AG04450 (cell line): ENCODE measurements at regions not wholly inside any gene's neighbourhood (a gene's known extent, or its start where the extent isn't known, plus 50 kb on each side); places are given as distances from the start of the nearest gene placed in this dataset.

Experiments used
- CTCF ChIA-PET: fragments of 300-600, 350-600 bp; formaldehyde crosslinking; extraction: SDS; loops from one replicate; lab custom pipeline; 2022; ENCODE audit warnings: antibody characterized with exemption, inconsistent platforms; lab: Charles Lee
- POLR2A ChIA-PET: fragments of 350-600 bp; formaldehyde crosslinking; extraction: SDS; loops from one replicate; lab custom pipeline; 2021; ENCODE audit warnings: antibody characterized with exemption, inconsistent platforms; lab: Yijun Ruan, JAX
- DNase-seq: peaks from one replicate; pipeline ENCODE4 v3.0.0-alpha.2; 2011; ENCODE audit warnings: low read depth, low spot score
- H3K27ac ChIP-seq: one replicate; pipeline ENCODE4 v1.5.1; 2012; ENCODE audit warnings: low read depth, low read length, control low read depth
- H3K27me3 ChIP-seq: one replicate; pipeline ENCODE4 v1.6.0; 2012; ENCODE audit warnings: low read length; ENCODE audit not compliant: control insufficient read depth, insufficient read depth
- H3K4me3 ChIP-seq: 2 replicates; pipeline ENCODE4 v1.5.1; 2011; ENCODE audit warnings: mild to moderate bottlenecking, low read depth, low read length, control low read depth
- H3K9me3 ChIP-seq: 2 replicates; pipeline ENCODE4 v1.5.1; 2012; ENCODE audit warnings: low read length; ENCODE audit not compliant: control insufficient read depth, insufficient read depth
- CTCF ChIP-seq: IDR thresholded peaks from 2 replicates; pipeline ENCODE4 v1.5.1; 2011; ENCODE audit warnings: low read depth, low read length, control low read depth, inconsistent platforms

DNA sequence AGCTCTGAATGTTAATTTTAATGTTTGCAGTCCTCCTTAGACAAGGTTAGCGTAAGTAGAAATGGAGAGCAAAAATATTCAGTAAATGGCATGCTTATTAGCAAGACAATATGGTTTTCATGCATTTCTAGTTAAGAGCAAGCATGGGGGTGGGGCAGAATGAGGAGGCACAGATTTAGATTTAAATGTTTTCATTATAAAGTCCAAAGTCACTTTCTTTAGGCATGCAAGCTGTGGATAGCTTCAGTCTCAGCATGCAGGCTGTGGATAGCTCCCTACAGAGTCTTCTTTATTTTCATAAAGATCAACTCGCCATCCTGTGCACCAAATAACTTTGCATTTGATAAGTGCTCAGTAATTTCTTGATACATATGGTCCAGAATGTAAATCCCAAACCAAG, 1294.5 kb upstream of the ADGRL2 start:
- ChIA-PET CTCF (no interaction called here), POLR2A (no interaction called here)
- Histone ChIP-seq H3K9me3 (no peaks in the 10 kb centered on the region), H3K4me3 (no peak overlapping the region), H3K27me3 (no peaks in the 10 kb centered on the region), H3K27ac (no peak overlapping the region)
- no peak for TF ChIP-seq CTCF
- DNase-seq = no peak

- no peak for DNase-seq
- H3K27me3 ChIP-seq = no peaks in the 10 kb centered on the region
- H3K27ac ChIP-seq = no peak overlapping the region
- H3K4me3 ChIP-seq = no peak overlapping the region
- no peak for TF ChIP-seq CTCF
- H3K9me3 ChIP-seq = peaks cover 2% of the 10 kb centered on the region; the same call in 1 of the 2 replicates
- ChIA-PET CTCF (no interaction called here), POLR2A (no interaction called here)
These were observed 1302.1 kb upstream of the ADGRL2 start for GRCh38 chr1:80498673-80499072.

- DNase-seq = no peak
- H3K27ac ChIP-seq = no peak overlapping the region
These were observed 1304.9 kb upstream of the ADGRL2 start for GRCh38 chr1:80495806-80496205.

GRCh38 chr1:80472145-80472544, 1328.6 kb upstream of the ADGRL2 start:
- no peak overlapping the region for H3K27ac ChIP-seq
- POLR2A ChIA-PET = no interaction called here
- no peak for TF ChIP-seq CTCF
- no peak overlapping the region for H3K4me3 ChIP-seq
- H3K27me3 ChIP-seq = no peaks in the 10 kb centered on the region
- CTCF ChIA-PET = no interaction called here
- H3K9me3 ChIP-seq = no peaks in the 10 kb centered on the region
- no peak for DNase-seq

More at GRCh38 chr1:80495806-80496205, 1304.9 kb upstream of the ADGRL2 start:
- TF ChIP-seq CTCF = no peak
- Histone ChIP-seq H3K4me3 (no peak overlapping the region), H3K9me3 (peaks cover 2% of the 10 kb centered on the region; the same call in 1 of the 2 replicates), H3K27me3 (no peaks in the 10 kb centered on the region)
- CTCF ChIA-PET = no interaction called here
- POLR2A ChIA-PET = no interaction called here

DNA sequence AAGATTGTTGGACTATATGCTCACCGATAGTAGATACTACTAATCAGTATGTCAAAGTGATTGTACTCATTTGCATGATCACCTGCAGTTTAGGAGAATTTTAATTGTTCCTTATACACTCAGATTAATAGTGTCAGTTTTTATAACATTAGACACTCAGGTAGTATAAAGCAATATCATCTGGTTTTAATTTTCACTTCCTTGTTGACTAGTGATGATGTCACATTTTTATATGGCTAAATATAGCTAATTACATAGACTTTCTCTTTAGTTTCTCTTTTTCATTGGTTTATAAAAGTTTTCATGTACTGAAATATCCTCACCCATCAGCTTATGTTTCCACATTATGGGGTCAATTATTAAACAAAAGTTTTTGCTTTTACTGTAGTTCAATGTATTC, 1332.4 kb upstream of the ADGRL2 start:
- Histone ChIP-seq H3K27ac (no peak overlapping the region), H3K4me3 (no peak overlapping the region), H3K9me3 (no peaks in the 10 kb centered on the region), H3K27me3 (no peaks in the 10 kb centered on the region)
- ChIA-PET POLR2A (no interaction called here), CTCF (no interaction called here)
- no peak for TF ChIP-seq CTCF
- no peak for DNase-seq
